LNCaP clone FGC (cell line): ENCODE measurements at regions not wholly inside any gene's neighbourhood (a gene's known extent, or its start where the extent isn't known, plus 50 kb on each side); places are given as distances from the start of the nearest gene placed in this dataset.

ENCODE experiments used
- DNase-seq: peaks from one replicate; pipeline ENCODE4 v3.0.0-alpha.2; 2011; ENCODE audit warnings: low read depth
- H3K4me3 ChIP-seq: 2 replicates; pipeline ENCODE4 v1.5.1; 2011; ENCODE audit warnings: mild to moderate bottlenecking, low read depth, low read length, control low read depth
- TF ChIP-seq, protein P1 (sequence below): IDR thresholded peaks from 2 replicates; pipeline ENCODE4 v1.5.1; 2012; ENCODE audit warnings: mild to moderate bottlenecking; ENCODE audit not compliant: control insufficient read depth, insufficient read depth; ENCODE audit errors: extremely low read depth

DNA sequence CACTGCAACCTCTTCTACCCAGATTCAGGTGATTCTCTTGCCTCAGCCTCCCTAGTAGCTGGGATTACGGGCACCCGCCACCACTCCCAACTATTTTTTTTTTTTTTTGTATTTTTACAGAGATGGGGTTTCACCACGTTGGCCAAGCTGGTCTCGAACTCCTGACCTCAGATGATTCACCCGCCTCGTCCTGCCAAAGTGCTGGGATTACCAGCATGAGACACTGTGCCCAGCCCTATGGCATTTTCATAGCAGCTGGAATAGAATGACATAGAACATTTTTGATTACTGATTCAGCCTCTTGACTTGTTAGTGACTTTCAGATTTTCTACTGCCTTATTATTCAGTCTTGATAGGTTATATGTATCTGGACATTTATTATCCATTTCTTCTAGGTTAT is 1046.2 kb downstream of the AMY1C start:
- no peak for DNase-seq
- TF ChIP-seq, protein P1, sequence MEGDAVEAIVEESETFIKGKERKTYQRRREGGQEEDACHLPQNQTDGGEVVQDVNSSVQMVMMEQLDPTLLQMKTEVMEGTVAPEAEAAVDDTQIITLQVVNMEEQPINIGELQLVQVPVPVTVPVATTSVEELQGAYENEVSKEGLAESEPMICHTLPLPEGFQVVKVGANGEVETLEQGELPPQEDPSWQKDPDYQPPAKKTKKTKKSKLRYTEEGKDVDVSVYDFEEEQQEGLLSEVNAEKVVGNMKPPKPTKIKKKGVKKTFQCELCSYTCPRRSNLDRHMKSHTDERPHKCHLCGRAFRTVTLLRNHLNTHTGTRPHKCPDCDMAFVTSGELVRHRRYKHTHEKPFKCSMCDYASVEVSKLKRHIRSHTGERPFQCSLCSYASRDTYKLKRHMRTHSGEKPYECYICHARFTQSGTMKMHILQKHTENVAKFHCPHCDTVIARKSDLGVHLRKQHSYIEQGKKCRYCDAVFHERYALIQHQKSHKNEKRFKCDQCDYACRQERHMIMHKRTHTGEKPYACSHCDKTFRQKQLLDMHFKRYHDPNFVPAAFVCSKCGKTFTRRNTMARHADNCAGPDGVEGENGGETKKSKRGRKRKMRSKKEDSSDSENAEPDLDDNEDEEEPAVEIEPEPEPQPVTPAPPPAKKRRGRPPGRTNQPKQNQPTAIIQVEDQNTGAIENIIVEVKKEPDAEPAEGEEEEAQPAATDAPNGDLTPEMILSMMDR: no peak
- no peak overlapping the region for H3K4me3 ChIP-seq

DNA sequence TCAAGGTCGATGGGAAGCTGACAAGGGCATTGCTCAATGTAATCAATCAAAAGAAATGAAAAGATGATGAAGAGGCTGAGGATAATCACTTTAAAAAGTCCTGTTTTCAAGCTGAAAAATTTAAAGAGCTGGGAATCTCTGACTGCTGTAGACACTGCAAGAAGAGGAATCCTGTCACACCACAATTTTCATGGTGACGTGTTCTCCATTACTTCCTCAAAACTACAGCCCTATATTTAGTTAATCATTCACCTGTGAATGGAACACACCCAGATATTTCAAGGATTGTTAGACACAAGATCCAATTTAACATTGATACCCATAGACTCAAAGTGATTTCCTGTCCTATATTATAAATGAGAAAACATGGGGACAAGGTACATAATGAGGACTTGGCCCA is 1048.3 kb downstream of the AMY1C start:
- DNase-seq: no peak
- TF ChIP-seq, protein P1: no peak
- H3K4me3 ChIP-seq: no peak overlapping the region

DNA sequence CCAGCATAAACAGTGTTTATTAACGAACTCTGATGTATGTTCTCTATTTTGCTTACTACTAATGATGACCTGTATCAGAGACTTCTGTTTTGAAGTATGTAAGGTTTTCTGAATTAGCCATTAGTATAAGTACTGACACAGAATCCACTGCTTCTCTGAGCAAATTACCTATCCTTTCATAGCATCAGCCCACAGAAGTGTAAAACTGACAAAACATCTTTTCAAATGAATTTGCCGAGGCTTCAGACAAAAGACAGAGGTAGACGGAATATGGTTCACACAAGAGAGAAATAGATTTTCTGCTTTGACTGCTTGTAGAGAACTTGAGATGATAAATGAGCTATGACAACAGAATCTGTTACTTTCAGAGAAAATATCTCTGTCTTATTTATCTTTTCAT is 1051.6 kb downstream of the AMY1C start:
- DNase-seq: no peak
- H3K4me3 ChIP-seq: no peak overlapping the region
- TF ChIP-seq, protein P1: no peak

DNA sequence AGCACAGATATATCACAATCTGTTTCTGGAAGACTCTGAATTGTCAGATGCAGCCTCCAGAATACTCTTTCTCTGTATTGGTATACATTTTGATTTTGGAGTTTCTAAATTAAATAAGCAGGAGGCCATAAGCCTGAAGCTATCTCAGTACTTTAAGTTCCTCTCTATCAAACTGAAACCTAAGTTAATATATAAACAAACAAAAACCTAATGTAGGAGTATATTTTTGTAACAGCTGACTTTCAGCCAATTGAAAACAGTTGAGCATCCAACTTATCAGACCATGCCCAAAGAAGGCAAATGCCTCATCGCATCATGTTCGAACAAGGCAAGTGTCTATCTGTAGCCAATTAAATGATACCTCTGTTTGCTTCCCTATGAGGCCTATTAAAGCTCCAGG is 1054.4 kb downstream of the AMY1C start:
- no peak overlapping the region for H3K4me3 ChIP-seq
- DNase-seq: no peak
- TF ChIP-seq, protein P1: no peak

GRCh38 chr1:104807590-104807989 is 1057.9 kb downstream of the AMY1C start:
- TF ChIP-seq, protein P1: no peak
- DNase-seq: no peak
- H3K4me3 ChIP-seq: no peak overlapping the region

DNA sequence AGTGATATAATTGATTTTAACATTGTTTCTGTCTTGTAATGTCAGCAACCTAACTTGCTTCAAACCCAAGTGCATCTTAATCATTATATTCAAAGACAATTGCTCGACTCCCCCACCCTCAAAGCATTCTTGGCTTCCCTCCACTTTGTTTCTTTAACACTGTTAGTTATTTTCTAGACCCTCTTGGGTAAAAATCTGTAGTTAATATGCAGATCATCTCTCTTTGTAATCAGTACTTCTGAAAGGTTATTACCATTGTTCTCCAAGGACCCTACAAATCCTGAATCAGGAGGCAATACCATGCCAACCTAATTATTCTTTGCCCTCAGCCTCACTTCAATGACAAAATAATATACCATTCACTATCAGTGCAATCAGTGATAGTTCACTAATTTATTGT is 1075.7 kb downstream of the AMY1C start:
- TF ChIP-seq, protein P1: no peak
- no peak for DNase-seq

DNA sequence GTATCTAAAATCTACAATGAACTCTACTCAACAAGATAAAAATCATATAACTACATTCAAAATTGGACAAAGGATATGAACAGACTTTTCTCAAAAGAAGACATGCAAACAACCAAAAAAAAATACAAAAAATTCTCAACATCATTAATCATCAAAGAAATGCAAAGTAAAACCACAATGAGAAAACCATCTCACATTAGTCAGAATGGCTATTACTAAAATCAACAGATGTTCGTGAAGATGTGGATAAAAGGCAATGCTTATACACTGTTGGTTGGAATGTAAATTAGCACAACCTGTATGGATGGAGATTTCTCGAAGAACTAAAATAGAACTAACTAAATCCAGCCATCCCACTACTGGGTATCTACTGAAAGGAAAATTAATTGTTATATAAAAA is 1080.8 kb downstream of the AMY1C start:
- DNase-seq: no peak
- no peak overlapping the region for H3K4me3 ChIP-seq
- TF ChIP-seq, protein P1: no peak

More for the DNA sequence above, 1075.7 kb downstream of the AMY1C start:
- no peak overlapping the region for H3K4me3 ChIP-seq
